ENCODE measurements at regions not wholly inside any gene's neighbourhood (a gene's known extent, or its start where the extent isn't known, plus 50 kb on each side); places are given as distances from the start of the nearest gene placed in this dataset.
A peak's percentile ranks its signal among the peaks of the same experiment; 100 is the strongest.

- no peak for TF ChIP-seq POLR2A (IDR thresholded peaks at IDR 0.05)
- Histone ChIP-seq H3K4me3 (no peak overlapping the region), H3K4me1 (no peaks in the 10 kb centered on the region), H3K9me3 (no peaks in the 10 kb centered on the region), H3K27ac (no peak overlapping the region), H3K36me3 (no peaks in the 10 kb centered on the region), H3K27me3 (no peaks in the 10 kb centered on the region)
- no peak for DNase-seq
These were observed 53.3 kb upstream of the KY start for GRCh38 chr3:134704133-134704532.

DNA sequence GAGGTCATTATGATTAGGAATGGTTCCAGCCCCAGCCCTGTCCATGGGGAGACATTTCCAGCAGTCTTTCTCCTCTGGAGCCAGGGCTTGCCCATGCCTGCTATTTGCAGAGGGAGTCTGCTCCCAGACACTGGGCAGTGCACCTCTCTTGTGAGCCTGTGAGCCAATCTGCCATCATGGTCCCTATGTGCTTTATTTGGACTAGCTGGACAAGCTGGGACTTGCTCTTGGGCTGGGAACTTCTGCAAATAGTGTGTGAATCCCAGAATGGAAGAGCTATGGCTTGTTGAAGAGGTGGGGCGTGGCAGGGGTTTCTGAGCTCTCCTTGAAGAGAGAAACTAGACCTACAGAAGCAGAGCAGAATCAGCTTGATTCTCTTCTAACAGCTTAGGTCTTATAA is 53.7 kb upstream of the KY start:
- H3K27me3 ChIP-seq, result no peaks in the 10 kb centered on the region
- H3K9me3 ChIP-seq, result no peaks in the 10 kb centered on the region
- H3K36me3 ChIP-seq, result no peaks in the 10 kb centered on the region
- H3K27ac ChIP-seq, result no peak overlapping the region
- no peak for TF ChIP-seq POLR2A (IDR thresholded peaks at IDR 0.05)
- TF ChIP-seq, protein P1, sequence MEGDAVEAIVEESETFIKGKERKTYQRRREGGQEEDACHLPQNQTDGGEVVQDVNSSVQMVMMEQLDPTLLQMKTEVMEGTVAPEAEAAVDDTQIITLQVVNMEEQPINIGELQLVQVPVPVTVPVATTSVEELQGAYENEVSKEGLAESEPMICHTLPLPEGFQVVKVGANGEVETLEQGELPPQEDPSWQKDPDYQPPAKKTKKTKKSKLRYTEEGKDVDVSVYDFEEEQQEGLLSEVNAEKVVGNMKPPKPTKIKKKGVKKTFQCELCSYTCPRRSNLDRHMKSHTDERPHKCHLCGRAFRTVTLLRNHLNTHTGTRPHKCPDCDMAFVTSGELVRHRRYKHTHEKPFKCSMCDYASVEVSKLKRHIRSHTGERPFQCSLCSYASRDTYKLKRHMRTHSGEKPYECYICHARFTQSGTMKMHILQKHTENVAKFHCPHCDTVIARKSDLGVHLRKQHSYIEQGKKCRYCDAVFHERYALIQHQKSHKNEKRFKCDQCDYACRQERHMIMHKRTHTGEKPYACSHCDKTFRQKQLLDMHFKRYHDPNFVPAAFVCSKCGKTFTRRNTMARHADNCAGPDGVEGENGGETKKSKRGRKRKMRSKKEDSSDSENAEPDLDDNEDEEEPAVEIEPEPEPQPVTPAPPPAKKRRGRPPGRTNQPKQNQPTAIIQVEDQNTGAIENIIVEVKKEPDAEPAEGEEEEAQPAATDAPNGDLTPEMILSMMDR (IDR thresholded peaks at IDR 0.05), result no peak
- no peak for DNase-seq
- no peaks in the 10 kb centered on the region for H3K4me1 ChIP-seq
- H3K4me3 ChIP-seq, result no peak overlapping the region

GRCh38 chr3:134707908-134708597 is 57.2 kb upstream of the KY start:
- Histone ChIP-seq H3K4me3 (no peak overlapping the region), H3K36me3 (no peaks in the 10 kb centered on the region), H3K27me3 (no peaks in the 10 kb centered on the region), H3K9me3 (no peaks in the 10 kb centered on the region), H3K4me1 (no peaks in the 10 kb centered on the region), H3K27ac (no peak overlapping the region)
- TF ChIP-seq, protein P1 (IDR thresholded peaks at IDR 0.05), result no peak
- no peak for TF ChIP-seq POLR2A (IDR thresholded peaks at IDR 0.05)
- no peak for DNase-seq

GRCh38 chr3:134708671-134709070 is 57.8 kb upstream of the KY start:
- Histone ChIP-seq H3K4me1 (no peaks in the 10 kb centered on the region), H3K27ac (no peak overlapping the region), H3K9me3 (no peaks in the 10 kb centered on the region), H3K4me3 (no peak overlapping the region), H3K36me3 (no peaks in the 10 kb centered on the region), H3K27me3 (no peaks in the 10 kb centered on the region)
- no peak for DNase-seq
- TF ChIP-seq, protein P1 (IDR thresholded peaks at IDR 0.05), result no peak
- no peak for TF ChIP-seq POLR2A (IDR thresholded peaks at IDR 0.05)

GRCh38 chr3:134709076-134709475 is 58.3 kb upstream of the KY start:
- Histone ChIP-seq H3K27me3 (no peaks in the 10 kb centered on the region), H3K27ac (no peak overlapping the region), H3K4me1 (no peaks in the 10 kb centered on the region), H3K36me3 (no peaks in the 10 kb centered on the region), H3K4me3 (no peak overlapping the region), H3K9me3 (no peaks in the 10 kb centered on the region)
- no peak for DNase-seq
- no peak for TF ChIP-seq POLR2A (IDR thresholded peaks at IDR 0.05)
- TF ChIP-seq, protein P1 (IDR thresholded peaks at IDR 0.05), result no peak

DNA sequence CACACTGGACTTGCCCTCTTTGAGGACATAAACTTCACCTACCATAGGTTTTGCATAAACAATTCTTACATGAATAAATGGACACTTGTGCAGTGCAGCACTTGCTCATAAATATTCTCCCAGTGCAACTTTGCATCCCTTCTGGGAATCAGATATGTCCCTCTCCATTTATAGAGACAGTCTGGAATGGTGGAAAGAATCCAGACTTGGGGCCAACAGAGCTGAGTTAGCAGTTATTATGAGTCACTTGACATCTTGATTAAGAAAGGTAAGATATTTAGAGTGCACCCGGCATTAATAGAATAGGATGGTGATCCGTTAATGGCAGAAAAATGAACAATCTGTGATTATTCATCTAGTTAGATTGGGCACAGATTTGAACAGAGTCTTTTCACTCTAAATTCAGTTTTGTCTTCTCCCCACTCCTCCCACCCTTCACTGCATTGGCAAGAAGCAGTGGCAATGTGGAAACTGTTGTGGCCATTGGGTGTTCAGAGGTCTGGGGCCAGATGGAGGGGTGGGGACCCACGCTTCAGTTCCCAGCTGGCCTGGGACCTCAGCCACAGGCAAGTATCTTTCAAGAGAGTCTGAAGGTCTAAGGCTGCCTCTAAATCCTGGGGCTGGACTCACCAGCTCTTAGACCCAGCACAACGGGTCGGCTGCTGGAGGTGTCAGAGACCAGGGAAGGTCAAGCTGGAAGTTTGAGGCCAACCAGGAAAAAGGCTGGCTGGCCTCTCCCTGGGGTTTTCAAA is 58.9 kb upstream of the KY start:
- H3K36me3 ChIP-seq, result no peaks in the 10 kb centered on the region
- H3K4me1 ChIP-seq, result no peaks in the 10 kb centered on the region
- no peak for DNase-seq
- H3K9me3 ChIP-seq, result no peaks in the 10 kb centered on the region
- TF ChIP-seq POLR2A (IDR thresholded peaks at IDR 0.05), result no peak
- TF ChIP-seq, protein P1 (IDR thresholded peaks at IDR 0.05), result no peak
- H3K27ac ChIP-seq, result peak overlapping the region in 1 of 4 donors; percentile 35
- H3K27me3 ChIP-seq, result no peaks in the 10 kb centered on the region
- no peak overlapping the region for H3K4me3 ChIP-seq
